Epithelial cell of esophagus (primary cell): ENCODE measurements at regions not wholly inside any gene's neighbourhood (a gene's known extent, or its start where the extent isn't known, plus 50 kb on each side); places are given as distances from the start of the nearest gene placed in this dataset.

Experiments
- DNase-seq: peaks from one replicate; pipeline ENCODE4 v3.0.0; 2010; ENCODE audit warnings: low read depth
- H3K4me3 ChIP-seq: 2 replicates; pipeline ENCODE4 v1.5.1; 2011; ENCODE audit warnings: mild to moderate bottlenecking, low read length, control low read depth
- CTCF ChIP-seq: IDR thresholded peaks from 2 replicates; pipeline ENCODE4 v1.5.1; 2011; ENCODE audit warnings: low read depth, mild to moderate bottlenecking, low read length, control low read depth, inconsistent platforms; ENCODE audit not compliant: insufficient read depth; ENCODE audit errors: missing control alignments

- DNase-seq: no peak
- TF ChIP-seq CTCF: no peak
- no peak overlapping the region for H3K4me3 ChIP-seq
Observed at GRCh38 chr2:200244111-200244510, 62.4 kb upstream of the SPATS2L start.

GRCh38 chr2:200247494-200247893 lies 59.0 kb upstream of the SPATS2L start:
- DNase-seq: no peak
- no peak overlapping the region for H3K4me3 ChIP-seq
- TF ChIP-seq CTCF: no peak

GRCh38 chr2:200252265-200253067 lies 54.0 kb upstream of the SPATS2L start:
- peak; percentile 24 for DNase-seq
- TF ChIP-seq CTCF: no peak
- H3K4me3 ChIP-seq: no peak overlapping the region

GRCh38 chr2:200253639-200254038 lies 52.9 kb upstream of the SPATS2L start:
- H3K4me3 ChIP-seq: no peak overlapping the region
- DNase-seq: peak; percentile 70
- TF ChIP-seq CTCF: no peak

GRCh38 chr2:200254773-200255172 lies 51.7 kb upstream of the SPATS2L start:
- DNase-seq: no peak
- H3K4me3 ChIP-seq: no peak overlapping the region
- TF ChIP-seq CTCF: no peak

GRCh38 chr2:200255549-200255948 lies 50.9 kb upstream of the SPATS2L start:
- no peak for DNase-seq
- no peak for TF ChIP-seq CTCF
- no peak overlapping the region for H3K4me3 ChIP-seq
